SK-N-SH treated with all-trans-retinoic acid at 6 μM for 48 hours (cell line): ENCODE measurements at regions not wholly inside any gene's neighbourhood (a gene's known extent, or its start where the extent isn't known, plus 50 kb on each side); places are given as distances from the start of the nearest gene placed in this dataset.

ENCODE experiments used
- ATAC-seq: fragments of 200-7000 bp; cut with Tn5 transposase; 3 replicates; pipeline ENCODE4 v1.9.1; 2020; ENCODE audit warnings: mild to moderate bottlenecking, moderate library complexity
- BACH2 ChIP-seq: fragments of 250-450 bp; sonication (Bioruptor Pico); IDR thresholded peaks from 2 replicates; pipeline ENCODE4 v1.9.0; 2021; ENCODE audit warnings: mild to moderate bottlenecking, borderline replicate concordance
- CREB5 ChIP-seq: fragments of 250-450 bp; sonication (Bioruptor Pico); IDR thresholded peaks from 2 replicates; pipeline ENCODE4 v1.5.1; 2020; ENCODE audit warnings: low read depth, mild to moderate bottlenecking, moderate library complexity
- CSDC2 ChIP-seq: fragments of 250-450 bp; sonication (Bioruptor Pico); IDR thresholded peaks from 2 replicates; pipeline ENCODE4 v1.5.0; 2020; ENCODE audit warnings: mild to moderate bottlenecking, moderate library complexity
- ESRRG ChIP-seq: fragments of 250-450 bp; sonication (Bioruptor Pico); IDR thresholded peaks from 2 replicates; pipeline ENCODE4 v1.6.1; 2021; ENCODE audit warnings: mild to moderate bottlenecking
- GLIS3 ChIP-seq: fragments of 250-450 bp; sonication (Bioruptor Pico); IDR thresholded peaks from 2 replicates; pipeline ENCODE4 v1.5.0; 2020; ENCODE audit warnings: mild to moderate bottlenecking, moderate library complexity
- ISL1 ChIP-seq: fragments of 250-450 bp; sonication (Bioruptor Pico); IDR thresholded peaks from 2 replicates; pipeline ENCODE4 v2.1.2; 2022; ENCODE audit warnings: mild to moderate bottlenecking, moderate library complexity
- OSR1 ChIP-seq: fragments of 250-450 bp; sonication (Bioruptor Pico); IDR thresholded peaks from 2 replicates; pipeline ENCODE4 v1.8.0; 2022; ENCODE audit warnings: moderate library complexity, mild to moderate bottlenecking, inconsistent platforms
- PATZ1 ChIP-seq: fragments of 250-450 bp; sonication (Bioruptor Pico); IDR thresholded peaks from 2 replicates; pipeline ENCODE4 v1.8.0; 2020; ENCODE audit warnings: mild to moderate bottlenecking, moderate library complexity, borderline replicate concordance
- POU6F1 ChIP-seq: fragments of 250-450 bp; sonication (Bioruptor Pico); IDR thresholded peaks from 2 replicates; pipeline ENCODE4 v1.8.0; 2021; ENCODE audit warnings: low read depth, mild to moderate bottlenecking, moderate library complexity, borderline replicate concordance
- PPARA ChIP-seq: fragments of 250-450 bp; sonication (Bioruptor Pico); IDR thresholded peaks from 2 replicates; pipeline ENCODE4 v1.5.0; 2020; ENCODE audit warnings: mild to moderate bottlenecking, borderline replicate concordance
- RARB ChIP-seq: fragments of 250-450 bp; sonication (Bioruptor Pico); IDR thresholded peaks from 2 replicates; pipeline ENCODE4 v1.8.0; 2021; ENCODE audit warnings: mild to moderate bottlenecking, moderate library complexity
- SNAI2 ChIP-seq: fragments of 250-450 bp; sonication (Bioruptor Pico); IDR thresholded peaks from 2 replicates; pipeline ENCODE4 v1.5.0; 2020; ENCODE audit warnings: mild to moderate bottlenecking, moderate library complexity
- TCF4 ChIP-seq: fragments of 250-450 bp; sonication (Bioruptor Pico); IDR thresholded peaks from 2 replicates; pipeline ENCODE4 v1.8.0; 2021; ENCODE audit warnings: mild to moderate bottlenecking, moderate library complexity, borderline replicate concordance
- TOX ChIP-seq: fragments of 250-450 bp; sonication (Bioruptor Pico); IDR thresholded peaks from 2 replicates; pipeline ENCODE4 v1.8.0; 2021; ENCODE audit warnings: mild to moderate bottlenecking, moderate library complexity, borderline replicate concordance
- TSHZ2 ChIP-seq: fragments of 250-450 bp; sonication (Bioruptor Pico); IDR thresholded peaks from 2 replicates; pipeline ENCODE4 v1.5.0; 2020; ENCODE audit warnings: mild to moderate bottlenecking, moderate library complexity
- ZC3H10 ChIP-seq: fragments of 250-450 bp; sonication (Bioruptor Pico); IDR thresholded peaks from 2 replicates; pipeline ENCODE4 v1.5.1; 2021; ENCODE audit warnings: mild to moderate bottlenecking, moderate library complexity
- ZFP3 ChIP-seq: fragments of 250-450 bp; sonication (Bioruptor Pico); IDR thresholded peaks from 2 replicates; pipeline ENCODE4 v1.5.0; 2020; ENCODE audit warnings: mild to moderate bottlenecking, moderate library complexity
- ZNF565 ChIP-seq: fragments of 450-650 bp; formaldehyde crosslinking; conservative IDR thresholded peaks from 2 replicates; pipeline ENCODE4 v1.5.0; 2020; ENCODE audit warnings: low read depth, mild to moderate bottlenecking, moderate library complexity
- ZNF70 ChIP-seq: fragments of 450-650 bp; formaldehyde crosslinking; IDR thresholded peaks from 2 replicates; pipeline ENCODE4 v1.5.0; 2020; ENCODE audit warnings: mild to moderate bottlenecking, moderate library complexity
- ZNF8 ChIP-seq: fragments of 450-650 bp; formaldehyde crosslinking; IDR thresholded peaks from 2 replicates; pipeline ENCODE4 v1.5.0; 2020; ENCODE audit warnings: mild to moderate bottlenecking, moderate library complexity
- TF ChIP-seq, protein P1 (sequence below): fragments of 250-450 bp; sonication (Bioruptor Pico); IDR thresholded peaks from 2 replicates; pipeline ENCODE4 v1.5.1; 2021; ENCODE audit warnings: mild to moderate bottlenecking, moderate library complexity

- TF ChIP-seq, protein P1, sequence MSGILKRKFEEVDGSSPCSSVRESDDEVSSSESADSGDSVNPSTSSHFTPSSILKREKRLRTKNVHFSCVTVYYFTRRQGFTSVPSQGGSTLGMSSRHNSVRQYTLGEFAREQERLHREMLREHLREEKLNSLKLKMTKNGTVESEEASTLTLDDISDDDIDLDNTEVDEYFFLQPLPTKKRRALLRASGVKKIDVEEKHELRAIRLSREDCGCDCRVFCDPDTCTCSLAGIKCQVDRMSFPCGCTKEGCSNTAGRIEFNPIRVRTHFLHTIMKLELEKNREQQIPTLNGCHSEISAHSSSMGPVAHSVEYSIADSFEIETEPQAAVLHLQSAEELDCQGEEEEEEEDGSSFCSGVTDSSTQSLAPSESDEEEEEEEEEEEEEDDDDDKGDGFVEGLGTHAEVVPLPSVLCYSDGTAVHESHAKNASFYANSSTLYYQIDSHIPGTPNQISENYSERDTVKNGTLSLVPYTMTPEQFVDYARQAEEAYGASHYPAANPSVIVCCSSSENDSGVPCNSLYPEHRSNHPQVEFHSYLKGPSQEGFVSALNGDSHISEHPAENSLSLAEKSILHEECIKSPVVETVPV (CRISPR knock-in tag): no peak
- no peak for TF ChIP-seq TCF4
- no peak for TF ChIP-seq TSHZ2
- no peak for TF ChIP-seq ESRRG (CRISPR knock-in tag)
- no peak for TF ChIP-seq PPARA (CRISPR knock-in tag)
- TF ChIP-seq CREB5 (CRISPR knock-in tag): no peak
- TF ChIP-seq PATZ1: no peak
- no peak for TF ChIP-seq ZNF70 (CRISPR knock-in tag)
- TF ChIP-seq OSR1 (CRISPR knock-in tag): no peak
- no peak for TF ChIP-seq CSDC2 (CRISPR knock-in tag)
- TF ChIP-seq BACH2: no peak
- no peak for TF ChIP-seq ZNF565 (CRISPR knock-in tag)
- TF ChIP-seq ISL1: no peak
- TF ChIP-seq GLIS3: no peak
- no peak for TF ChIP-seq SNAI2 (CRISPR knock-in tag)
- no peak for TF ChIP-seq ZFP3
- TF ChIP-seq ZNF8 (CRISPR knock-in tag): no peak
- no peak for TF ChIP-seq POU6F1 (CRISPR knock-in tag)
- peak; percentile 47; the same call in 2 of the 3 replicates for ATAC-seq
Measured at GRCh38 chr4:156710365-156711192, 261.0 kb downstream of the PDGFC start.

DNA sequence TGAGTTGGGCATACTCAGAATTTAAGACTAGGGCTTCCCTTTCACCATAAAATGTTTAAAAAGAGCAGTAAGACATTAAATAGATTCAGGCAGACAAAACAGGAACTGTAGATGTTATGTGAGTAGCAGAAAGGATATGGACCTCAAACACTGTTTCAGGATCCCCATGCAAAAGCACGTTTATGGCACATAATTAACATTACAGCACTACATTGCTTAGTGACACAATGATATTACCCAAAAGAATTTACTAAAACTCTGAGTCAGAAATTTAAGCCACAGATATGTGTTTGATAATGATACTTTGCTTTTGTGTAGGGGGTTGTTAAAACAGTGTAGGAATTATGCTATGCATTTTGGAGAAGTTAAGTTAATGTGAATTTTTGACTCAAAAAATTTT is 266.3 kb downstream of the PDGFC start:
- no peak; the same call in 2 of the 3 replicates for ATAC-seq

DNA sequence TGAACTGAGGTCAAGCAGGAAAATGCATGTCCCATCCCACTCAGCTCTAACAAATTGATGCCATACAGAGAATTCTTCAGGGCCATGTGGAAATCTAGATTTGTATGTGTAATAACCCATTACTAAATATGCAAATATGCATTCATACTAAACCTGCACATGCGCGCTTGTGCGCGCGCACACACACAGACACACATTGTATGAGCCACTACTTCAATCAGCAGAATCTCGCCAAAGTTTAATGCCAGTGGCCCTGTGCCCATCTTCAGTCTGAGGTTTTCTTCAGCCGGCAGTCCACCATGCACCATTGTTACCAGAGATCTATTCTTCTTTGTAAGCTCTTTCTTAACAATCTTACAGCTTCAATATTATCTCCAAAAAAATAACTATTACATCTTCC is 276.4 kb downstream of the PDGFC start:
- TF ChIP-seq RARB (CRISPR knock-in tag) (no peak), TCF4 (no peak), ESRRG (CRISPR knock-in tag) (no peak), ISL1 (no peak), TOX (CRISPR knock-in tag) (no peak)
- TF ChIP-seq, protein P1 (CRISPR knock-in tag): no peak
- no peak for ATAC-seq

More for the DNA sequence above, 266.3 kb downstream of the PDGFC start:
- no peak for TF ChIP-seq CSDC2 (CRISPR knock-in tag)
- no peak for TF ChIP-seq ZC3H10 (CRISPR knock-in tag)
